H1 (cell line): ENCODE measurements at regions not wholly inside any gene's neighbourhood (a gene's known extent, or its start where the extent isn't known, plus 50 kb on each side); places are given as distances from the start of the nearest gene placed in this dataset.

Experiments used
- CTCF ChIA-PET: fragments of 300-600 bp; sonication (Branson Sonifier 250); formaldehyde crosslinking; loops from one replicate; lab custom pipeline; 2021; ENCODE audit not compliant: partially characterized antibody; lab: Charles Lee
- POLR2A ChIA-PET: fragments of 300-600 bp; sonication (Branson Sonifier 250); formaldehyde crosslinking; loops from one replicate; lab custom pipeline; 2021; ENCODE audit warnings: inconsistent platforms; ENCODE audit not compliant: partially characterized antibody; lab: Charles Lee
- DNase-seq, 2 experiments: peaks; one replicate each; pipeline versions ENCODE4 v3.0.0 to v3.0.0-alpha.2; 2010 to 2022; ENCODE audit warnings: low spot score in 2 of 2, low read depth in 1 of 2, mixed read lengths in 1 of 2
- FAIRE-seq: peaks from 2 replicates; lab custom pipeline; 2011; peaks lifted over from hg19 to GRCh38; lab: Jason Lieb, UNC
- H2AFZ ChIP-seq: 2 replicates; pipeline ENCODE4 v1.8.1; 2012; ENCODE audit warnings: low read length, inconsistent platforms
- H2AK5ac ChIP-seq: 2 replicates; pipeline ENCODE4 v1.6.1; 2013; ENCODE audit warnings: low read depth, low read length
- H2BK120ac ChIP-seq: replicated peaks from 2 replicates; pipeline ENCODE3; 2013; ENCODE audit warnings: low read depth, low read length, inconsistent platforms
- H2BK12ac ChIP-seq: 2 replicates; pipeline ENCODE4 v1.6.1; 2013; ENCODE audit warnings: low read depth, low read length
- H2BK15ac ChIP-seq: 2 replicates; pipeline ENCODE4 v1.6.1; 2013; ENCODE audit warnings: low read length
- H2BK20ac ChIP-seq: 2 replicates; pipeline ENCODE4 v1.6.1; 2013; ENCODE audit warnings: low read length
- H2BK5ac ChIP-seq: 2 replicates; pipeline ENCODE4 v1.6.1; 2013; ENCODE audit warnings: low read depth, low read length
- H3K14ac ChIP-seq: 2 replicates; pipeline ENCODE4 v1.6.1; 2013; ENCODE audit warnings: inconsistent platforms; ENCODE audit not compliant: insufficient read length
- H3K18ac ChIP-seq: 2 replicates; pipeline ENCODE4 v1.6.1; 2013; ENCODE audit warnings: low read length; ENCODE audit errors: extremely low read depth
- H3K23ac ChIP-seq: 2 replicates; pipeline ENCODE4 v1.6.1; 2013; ENCODE audit warnings: inconsistent platforms; ENCODE audit not compliant: insufficient read length
- H3K23me2 ChIP-seq: 2 replicates; pipeline ENCODE4 v1.6.1; 2013; ENCODE audit warnings: low read depth, low read length
- H3K27ac ChIP-seq: 2 replicates; pipeline ENCODE4 v1.6.1; 2011; ENCODE audit warnings: low read depth, low read length, inconsistent platforms
- H3K27me3 ChIP-seq, 4 experiments: replicated peaks in 1 of 4; 1 replicate in 1 of 4; 2 replicates in 3 of 4; pipeline versions ENCODE4 v1.6.1 to v1.8.1; 2011 to 2013; ENCODE audit warnings: low read length in 3 of 4, mild to moderate bottlenecking in 3 of 4, inconsistent platforms in 2 of 4, mixed read lengths in 2 of 4, moderate library complexity in 1 of 4; ENCODE audit not compliant: control insufficient read depth in 3 of 4, insufficient read depth in 3 of 4; ENCODE audit errors: extremely low read depth in 1 of 4
- H3K36me3 ChIP-seq, 4 experiments: 2 replicates each; pipeline versions ENCODE4 v1.6.1 to v1.8.1; 2011 to 2013; ENCODE audit warnings: mild to moderate bottlenecking in 4 of 4, low read length in 3 of 4, moderate library complexity in 2 of 4, control low read depth in 1 of 4, inconsistent platforms in 1 of 4; ENCODE audit not compliant: insufficient read depth in 4 of 4, control insufficient read depth in 2 of 4
- H3K4ac ChIP-seq: replicated peaks from 2 replicates; pipeline ENCODE3; 2013; ENCODE audit warnings: low read length, low read depth, mixed read lengths, inconsistent platforms; ENCODE audit not compliant: insufficient read length
- H3K4me1 ChIP-seq, 4 experiments: replicated peaks in 1 of 4; 1 replicate in 1 of 4; 2 replicates in 3 of 4; pipeline versions ENCODE4 v1.6.1 to v1.8.1; 2011 to 2013; ENCODE audit warnings: low read length in 3 of 4, inconsistent platforms in 2 of 4, mixed read lengths in 1 of 4; ENCODE audit not compliant: insufficient read depth in 4 of 4, control insufficient read depth in 3 of 4
- H3K4me2 ChIP-seq, 2 experiments: 2 replicates each; pipeline versions ENCODE4 v1.6.1 to v1.8.1; 2011 to 2013; ENCODE audit warnings: low read depth in 2 of 2, low read length in 2 of 2, control low read depth in 1 of 2, inconsistent platforms in 1 of 2, mild to moderate bottlenecking in 1 of 2; ENCODE audit not compliant: insufficient read depth in 1 of 2
- H3K4me3 ChIP-seq, 4 experiments: fragments of 200-600, 300-600 bp in 1 of 4; sonication (generic), shearing (Covaris generic), sonication (Bioruptor Twin) in 1 of 4; 2 replicates each; pipeline versions ENCODE4 v1.5.1 to v1.8.1; 2011 to 2016; ENCODE audit warnings: low read length in 4 of 4, low read depth in 3 of 4, control low read depth in 2 of 4, inconsistent platforms in 2 of 4, mild to moderate bottlenecking in 2 of 4, mixed read lengths in 1 of 4, moderate library complexity in 1 of 4; ENCODE audit not compliant: insufficient read depth in 2 of 4; ENCODE audit errors: extremely low read depth in 1 of 4
- H3K56ac ChIP-seq: replicated peaks from 2 replicates; pipeline ENCODE3; 2013; ENCODE audit warnings: low read depth, mild to moderate bottlenecking, mixed read lengths, low read length, inconsistent platforms; ENCODE audit not compliant: insufficient read length
- H3K79me1 ChIP-seq: 2 replicates; pipeline ENCODE4 v1.6.1; 2013; ENCODE audit warnings: low read depth, low read length, control low read depth
- H3K79me2 ChIP-seq, 2 experiments: 2 replicates each; pipeline versions ENCODE4 v1.6.1 to v1.8.1; 2012 to 2013; ENCODE audit warnings: low read length in 2 of 2, mild to moderate bottlenecking in 2 of 2, inconsistent platforms in 1 of 2; ENCODE audit not compliant: insufficient read depth in 2 of 2, control insufficient read depth in 1 of 2
- H3K9ac ChIP-seq, 4 experiments: replicated peaks in 1 of 4; 1 replicate in 1 of 4; 2 replicates in 3 of 4; pipeline versions ENCODE4 v1.6.1 to v1.8.1; 2011 to 2013; ENCODE audit warnings: low read depth in 3 of 4, low read length in 3 of 4, control low read depth in 2 of 4, mild to moderate bottlenecking in 2 of 4, moderate library complexity in 2 of 4, inconsistent platforms in 1 of 4; ENCODE audit errors: extremely low read depth in 1 of 4
- H3K9me3 ChIP-seq, 2 experiments: 2 replicates each; pipeline versions ENCODE4 v1.6.1 to v1.8.1; 2012 to 2013; ENCODE audit warnings: mild to moderate bottlenecking in 2 of 2, moderate library complexity in 2 of 2, control low read depth in 1 of 2, inconsistent platforms in 1 of 2, low read depth in 1 of 2, low read length in 1 of 2, mixed read lengths in 1 of 2; ENCODE audit not compliant: insufficient read depth in 2 of 2
- H4K20me1 ChIP-seq, 2 experiments: replicated peaks in 1 of 2; 2 replicates each; pipeline versions ENCODE3 to v1.8.1; 2011 to 2013; ENCODE audit warnings: inconsistent platforms in 2 of 2, low read length in 2 of 2, mild to moderate bottlenecking in 1 of 2; ENCODE audit not compliant: insufficient read depth in 2 of 2, control insufficient read depth in 1 of 2
- H4K5ac ChIP-seq: 2 replicates; pipeline ENCODE4 v1.6.1; 2013; ENCODE audit warnings: low read length, low read depth, mixed read lengths, inconsistent platforms; ENCODE audit not compliant: insufficient read length
- H4K8ac ChIP-seq: 2 replicates; pipeline ENCODE4 v1.8.0; 2013; ENCODE audit warnings: mild to moderate bottlenecking, moderate library complexity, low read length, inconsistent platforms; ENCODE audit not compliant: insufficient read depth; ENCODE audit errors: extremely low read depth
- H4K91ac ChIP-seq: replicated peaks from 2 replicates; pipeline ENCODE3; 2013; ENCODE audit warnings: low read length, mixed read lengths, inconsistent platforms; ENCODE audit not compliant: insufficient read length
- JUN ChIP-seq: IDR thresholded peaks from 2 replicates; pipeline ENCODE4 v1.6.1; 2011; ENCODE audit warnings: low read depth, mild to moderate bottlenecking, improper control_type of control experiment, low read length
- KDM1A ChIP-seq: fragments of 200-600, 300-600 bp; sonication (generic); IDR thresholded peaks from 2 replicates; pipeline ENCODE4 v1.7.1; 2016; ENCODE audit warnings: mild to moderate bottlenecking, low read length, borderline replicate concordance
- RBBP5 ChIP-seq: IDR thresholded peaks from 2 replicates; pipeline ENCODE4 v1.7.1; 2012; ENCODE audit warnings: low read depth, mild to moderate bottlenecking, inconsistent platforms, low read length, moderate library complexity, borderline replicate concordance
- SRF ChIP-seq: IDR thresholded peaks from 2 replicates; pipeline ENCODE4 v1.6.1; 2011; ENCODE audit warnings: mild to moderate bottlenecking, low read depth, low read length, moderate library complexity
- TCF12 ChIP-seq: IDR thresholded peaks from 2 replicates; pipeline ENCODE4 v1.6.1; 2011; ENCODE audit warnings: low read depth, mild to moderate bottlenecking, low read length
- WGBS, 2 experiments: shearing (Covaris generic) in 1 of 2; methylation state at CpG; one replicate each; pipeline versions ENCODE4 v1.1.6 to v1.1.7; 2013 to 2015; ENCODE audit warnings: low lambda C conversion rate in 2 of 2, mixed read lengths in 2 of 2, inconsistent platforms in 1 of 2, low coverage in 1 of 2, missing lambda C conversion rate in 1 of 2; ENCODE audit not compliant: insufficient replicate concordance in 2 of 2, insufficient coverage in 1 of 2, insufficient read length in 1 of 2; ENCODE audit errors: extremely low coverage in 1 of 2, missing lambda C conversion rate in 1 of 2; 5-methylcytosine and 5-hydroxymethylcytosine counted together

DNA sequence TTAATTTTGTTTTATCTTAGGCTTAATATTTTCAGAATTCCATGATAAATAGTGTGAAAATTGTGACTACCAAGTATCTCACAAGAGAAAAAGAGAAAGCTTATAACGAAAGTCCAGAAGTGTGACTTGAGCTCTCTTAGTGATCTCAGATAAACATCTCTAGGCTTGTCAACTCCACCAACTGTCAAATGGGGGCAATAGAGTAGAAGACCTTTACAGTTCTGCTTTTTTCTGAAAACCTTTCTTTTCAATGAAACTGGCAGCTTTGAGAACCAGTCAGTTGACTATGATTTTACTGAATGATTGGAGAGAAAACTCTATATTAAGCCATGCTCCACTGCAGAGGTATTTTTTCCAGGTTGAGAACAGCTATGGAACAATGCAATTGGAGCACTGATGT lies 119.2 kb upstream of the TP63 start:
- Histone ChIP-seq H3K9ac (no peak overlapping the region), H3K14ac (no peak overlapping the region), H2BK20ac (no peak overlapping the region), H3K4me2 (no peak overlapping the region), H3K4ac (no peak overlapping the region), H2BK12ac (no peak overlapping the region), H3K27me3 (peaks cover 0 to 1% (median 0%) of the 10 kb centered on the region in 4 experiments; a peak in 1 of 7 replicates), H3K18ac (no peak overlapping the region), H2AFZ (no peak overlapping the region), H3K79me2 (no peaks in the 10 kb centered on the region), H3K27ac (no peak overlapping the region), H4K20me1 (no peaks in the 10 kb centered on the region), H3K23ac (no peak overlapping the region), H3K9me3 (no peaks in the 10 kb centered on the region), H3K4me1 (no peaks in the 10 kb centered on the region), H3K79me1 (no peaks in the 10 kb centered on the region), H2BK120ac (no peak overlapping the region), H3K23me2 (no peaks in the 10 kb centered on the region), H4K91ac (no peak overlapping the region), H3K4me3 (no peak overlapping the region), H2BK15ac (no peak overlapping the region), H2AK5ac (no peak overlapping the region), H4K8ac (no peak overlapping the region), H4K5ac (no peak overlapping the region), H2BK5ac (no peak overlapping the region), H3K36me3 (no peaks in the 10 kb centered on the region), H3K56ac (no peak overlapping the region)
- ChIA-PET POLR2A (interaction anchor here (0.8 kb wide), 1 partner anchor 137 kb away, joined by 3 read pairs; no protein-coding TSS in a partner anchor), CTCF (interaction anchor here (1.1 to 2.0 kb wide), 2 partner anchors 89 to 240 kb away, joined by 3 to 6 read pairs; no protein-coding TSS in a partner anchor)
- DNase-seq (no peak), FAIRE-seq (no peak)
- WGBS, 2 experiments = 67% methylated on average over 1 of the region's 1 CpG; no CpG with 5 or more reads in 1 of the 2 experiments
- TF ChIP-seq JUN (no peak), KDM1A (no peak), TCF12 (no peak), SRF (no peak), RBBP5 (no peak)
